DOHH2 (cell line): ENCODE measurements at regions not wholly inside any gene's neighbourhood (a gene's known extent, or its start where the extent isn't known, plus 50 kb on each side); places are given as distances from the start of the nearest gene placed in this dataset.

Experiments used
- H3F3A ChIP-seq: fragments of 200-600 bp; sonication (generic), shearing (Covaris generic); 2 replicates; pipeline ENCODE4 v1.6.0; 2016; ENCODE audit warnings: antibody characterized with exemption, mild to moderate bottlenecking; ENCODE audit not compliant: control insufficient read depth, insufficient read depth
- H3K27ac ChIP-seq: fragments of 200-600 bp; sonication (generic); 2 replicates; pipeline ENCODE4 v1.5.1; 2014; ENCODE audit warnings: low read depth, mild to moderate bottlenecking, low read length, moderate library complexity
- H3K27me3 ChIP-seq: fragments of 200-600 bp; sonication (generic); 2 replicates; pipeline ENCODE4 v1.6.1; 2014; ENCODE audit warnings: mild to moderate bottlenecking, low read length, mixed read lengths; ENCODE audit not compliant: control insufficient read depth
- H3K36me3 ChIP-seq: fragments of 200-600 bp; sonication (generic); 2 replicates; pipeline ENCODE4 v1.6.1; 2014; ENCODE audit warnings: mild to moderate bottlenecking, low read length, moderate library complexity, mixed read lengths; ENCODE audit not compliant: control insufficient read depth
- H3K4me1 ChIP-seq: fragments of 200-600 bp; sonication (generic); 2 replicates; pipeline ENCODE4 v1.6.1; 2014; ENCODE audit warnings: mild to moderate bottlenecking, low read length, mixed read lengths; ENCODE audit not compliant: control insufficient read depth
- H3K4me2 ChIP-seq: fragments of 200-600 bp; sonication (generic); 2 replicates; pipeline ENCODE4 v1.6.0; 2014; ENCODE audit warnings: mild to moderate bottlenecking, low read length, moderate library complexity
- H3K4me3 ChIP-seq: fragments of 200-600 bp; sonication (generic); 2 replicates; pipeline ENCODE4 v1.5.1; 2014; ENCODE audit warnings: mild to moderate bottlenecking, low read length, mixed read lengths
- H3K79me2 ChIP-seq: fragments of 200-600 bp; sonication (generic); 2 replicates; pipeline ENCODE4 v1.6.1; 2014; ENCODE audit warnings: mild to moderate bottlenecking, low read length, mixed read lengths; ENCODE audit not compliant: control insufficient read depth
- H3K9me2 ChIP-seq: fragments of 200-600 bp; sonication (generic); replicated peaks from 2 replicates; pipeline ENCODE4 v1.6.1; 2014; ENCODE audit warnings: mild to moderate bottlenecking, low read length, mixed read lengths; ENCODE audit not compliant: control insufficient read depth
- H3K9me3 ChIP-seq: fragments of 200-600 bp; sonication (generic); 2 replicates; pipeline ENCODE4 v1.6.1; 2014; ENCODE audit warnings: antibody characterized with exemption, low read length, mixed read lengths; ENCODE audit not compliant: control insufficient read depth, insufficient read depth
- H4K20me1 ChIP-seq: fragments of 200-600 bp; sonication (generic); 2 replicates; pipeline ENCODE4 v1.6.0; 2014; ENCODE audit warnings: low read depth, mild to moderate bottlenecking, antibody characterized with exemption, low read length, moderate library complexity; ENCODE audit not compliant: control insufficient read depth, insufficient read depth
- CTCF ChIP-seq: fragments of 200-600 bp; sonication (generic); IDR thresholded peaks from one replicate; pipeline ENCODE4 v1.5.1; 2014; ENCODE audit warnings: antibody characterized with exemption, mild to moderate bottlenecking, low read depth, low read length; ENCODE audit not compliant: poor library complexity, severe bottlenecking
- EZH2phosphoT487 ChIP-seq: fragments of 200-600 bp; sonication (generic); IDR thresholded peaks from 2 replicates; pipeline ENCODE4 v1.6.1; 2017; ENCODE audit warnings: borderline replicate concordance, mild to moderate bottlenecking, antibody characterized with exemption, low read length, moderate library complexity, mixed read lengths

DNA sequence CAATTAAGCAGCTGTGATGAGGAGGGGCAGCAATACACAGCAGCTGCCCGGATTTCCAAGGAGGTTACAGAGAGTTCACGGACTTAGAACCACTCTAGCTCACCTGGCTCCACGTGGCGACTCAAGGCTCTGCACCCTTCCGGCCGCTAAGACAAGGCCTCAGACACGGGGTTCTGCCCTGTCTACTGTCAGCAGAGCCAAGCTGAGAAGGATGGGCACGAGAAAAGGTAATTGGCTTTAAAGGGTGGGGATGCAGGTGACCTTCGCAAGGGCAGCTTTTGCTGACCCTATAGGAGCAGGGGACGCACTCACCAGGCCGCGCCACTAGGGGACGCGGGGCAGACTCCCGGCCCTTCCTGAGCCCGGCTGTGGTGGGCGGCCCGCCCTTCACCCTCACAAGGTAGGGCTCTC is 152.4 kb downstream of the KIF20B start:
- H3K9me2 ChIP-seq = no peaks in the 10 kb centered on the region
- H3F3A ChIP-seq = no peaks in the 10 kb centered on the region
- H3K4me1 ChIP-seq = no peaks in the 10 kb centered on the region
- no peak overlapping the region for H3K4me3 ChIP-seq
- TF ChIP-seq CTCF = no peak
- TF ChIP-seq EZH2phosphoT487 = no peak
- H3K4me2 ChIP-seq = no peak overlapping the region
- no peaks in the 10 kb centered on the region for H3K79me2 ChIP-seq
- no peaks in the 10 kb centered on the region for H3K36me3 ChIP-seq
- no peaks in the 10 kb centered on the region for H3K27me3 ChIP-seq
- no peaks in the 10 kb centered on the region for H4K20me1 ChIP-seq
- H3K27ac ChIP-seq = no peak overlapping the region
- no peaks in the 10 kb centered on the region for H3K9me3 ChIP-seq

DNA sequence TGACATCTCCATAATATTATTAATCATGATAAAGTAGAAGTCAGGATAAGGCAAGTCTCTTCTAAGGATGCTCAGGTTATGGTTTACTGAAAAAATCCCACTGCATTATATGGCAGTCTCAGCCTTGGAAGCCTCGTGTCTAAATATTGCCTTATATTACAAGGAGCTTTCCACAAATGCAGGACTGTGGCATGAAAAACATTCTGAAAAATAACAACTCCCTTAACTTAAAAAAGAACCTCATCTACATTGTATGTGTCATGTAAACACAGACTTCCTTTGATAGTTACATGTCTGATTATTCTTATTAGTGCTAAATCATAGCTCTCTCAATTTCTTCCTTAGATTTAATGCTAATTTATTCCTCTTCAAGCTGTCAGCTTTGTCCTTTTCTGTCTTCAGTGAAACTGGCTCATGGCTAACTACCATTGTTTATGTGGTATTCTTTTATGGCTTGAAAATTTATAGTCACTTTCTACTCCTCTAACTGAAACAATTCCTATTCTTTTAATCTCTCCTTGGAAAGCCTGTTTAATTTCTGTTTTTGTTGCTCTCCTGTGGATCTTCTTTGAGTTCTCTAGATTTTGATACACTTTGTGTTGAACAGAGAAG is 156.1 kb downstream of the KIF20B start:
- H4K20me1 ChIP-seq = no peaks in the 10 kb centered on the region
- no peaks in the 10 kb centered on the region for H3K4me1 ChIP-seq
- peaks cover 5% of the 10 kb centered on the region; the same call in 1 of the 2 replicates for H3K27me3 ChIP-seq
- no peaks in the 10 kb centered on the region for H3K36me3 ChIP-seq
- no peaks in the 10 kb centered on the region for H3K79me2 ChIP-seq
- no peak overlapping the region for H3K4me3 ChIP-seq
- no peaks in the 10 kb centered on the region for H3K9me2 ChIP-seq
- H3K9me3 ChIP-seq = no peaks in the 10 kb centered on the region
- TF ChIP-seq CTCF = no peak
- TF ChIP-seq EZH2phosphoT487 = no peak
- H3K4me2 ChIP-seq = no peak overlapping the region
- no peak overlapping the region for H3K27ac ChIP-seq
- H3F3A ChIP-seq = no peaks in the 10 kb centered on the region

- H3K27ac ChIP-seq = no peak overlapping the region
- H3K9me3 ChIP-seq = no peaks in the 10 kb centered on the region
- no peaks in the 10 kb centered on the region for H3F3A ChIP-seq
- H3K36me3 ChIP-seq = no peaks in the 10 kb centered on the region
- H3K4me1 ChIP-seq = no peaks in the 10 kb centered on the region
- peaks cover 5% of the 10 kb centered on the region; the same call in 1 of the 2 replicates for H3K27me3 ChIP-seq
- no peaks in the 10 kb centered on the region for H3K79me2 ChIP-seq
- no peak overlapping the region for H3K4me2 ChIP-seq
- H3K9me2 ChIP-seq = no peaks in the 10 kb centered on the region
- H3K4me3 ChIP-seq = no peak overlapping the region
- TF ChIP-seq EZH2phosphoT487 = no peak
- no peaks in the 10 kb centered on the region for H4K20me1 ChIP-seq
These were observed 159.8 kb downstream of the KIF20B start for GRCh38 chr10:89861199-89861573.

DNA sequence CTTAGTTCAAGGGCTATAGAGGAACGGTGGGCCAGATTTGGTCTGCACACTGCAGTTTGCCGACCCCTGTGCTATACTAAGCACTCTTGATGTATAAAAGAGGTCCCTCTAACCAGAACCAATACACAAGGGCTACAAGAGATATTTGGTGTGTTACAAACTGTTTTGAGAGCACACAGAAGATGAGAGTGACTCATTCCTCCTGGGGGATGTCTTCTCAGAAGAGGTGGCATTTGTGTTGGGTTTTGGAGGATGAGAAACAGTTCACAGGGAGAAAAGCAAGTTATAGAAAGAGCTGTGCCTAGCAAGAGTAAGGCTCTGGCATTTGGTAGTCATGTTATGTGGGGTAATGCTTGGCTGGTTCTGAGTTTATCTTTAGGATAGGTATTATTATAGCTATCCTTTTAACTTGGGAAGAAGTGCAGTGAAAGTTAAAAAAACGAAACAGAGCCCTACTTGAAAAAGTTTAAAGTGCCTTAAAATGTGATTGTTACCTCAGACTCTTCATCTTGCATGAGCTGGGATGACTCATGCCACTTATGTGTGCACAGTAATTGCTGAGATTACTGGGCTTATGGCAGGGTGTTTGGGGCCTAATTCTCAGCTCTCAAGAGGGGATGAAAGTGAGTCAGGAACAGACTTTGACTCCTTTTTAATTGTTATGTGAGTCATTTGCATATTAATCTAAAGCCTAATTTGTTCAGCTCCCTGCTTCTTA is 160.4 kb downstream of the KIF20B start:
- Histone ChIP-seq H3K36me3 (no peaks in the 10 kb centered on the region), H3F3A (no peaks in the 10 kb centered on the region), H3K9me3 (no peaks in the 10 kb centered on the region), H4K20me1 (no peaks in the 10 kb centered on the region), H3K4me2 (no peak overlapping the region), H3K79me2 (no peaks in the 10 kb centered on the region), H3K4me1 (no peaks in the 10 kb centered on the region), H3K9me2 (no peaks in the 10 kb centered on the region), H3K27ac (no peak overlapping the region), H3K27me3 (peaks cover 5% of the 10 kb centered on the region; the same call in 1 of the 2 replicates), H3K4me3 (no peak overlapping the region)
- TF ChIP-seq CTCF (no peak), EZH2phosphoT487 (no peak)
